ENCODE measurements at regions not wholly inside any gene's neighbourhood (a gene's known extent, or its start where the extent isn't known, plus 50 kb on each side); places are given as distances from the start of the nearest gene placed in this dataset.
A peak's percentile ranks its signal among the peaks of the same experiment; 100 is the strongest.

DNA sequence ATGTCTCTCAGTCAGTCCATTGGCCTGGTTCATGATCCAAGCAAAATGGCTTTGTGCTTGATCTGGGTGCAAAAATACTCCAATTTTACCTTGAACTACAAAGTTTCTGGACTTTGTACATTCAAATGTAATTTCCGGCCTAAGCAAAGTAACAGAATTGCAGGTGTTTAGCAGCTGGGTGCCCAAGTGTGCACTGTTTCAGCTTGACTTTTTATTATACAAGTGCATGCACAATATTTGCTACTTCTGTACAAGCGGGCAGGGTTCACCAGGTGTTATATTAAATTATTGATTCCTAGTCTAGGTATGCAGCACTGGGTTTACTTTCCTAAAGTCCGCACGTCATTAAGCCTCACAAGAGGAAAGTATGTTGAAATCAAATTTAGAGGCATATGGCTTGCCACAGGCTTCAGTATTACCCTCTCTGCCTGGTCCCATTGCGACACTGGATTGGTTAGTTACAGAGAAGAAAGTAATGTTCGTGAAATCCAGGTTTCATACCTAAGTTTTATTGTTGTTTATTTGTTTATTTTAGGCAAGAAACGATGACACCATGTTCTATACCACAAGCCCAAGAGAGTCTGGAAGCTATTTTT, 376.9 kb upstream of the CTSO start:
- H3K9me3 ChIP-seq (ENCODE audit: control insufficient read depth in 2 of 2, insufficient read depth in 1 of 2, low read depth in 1 of 2, low read length in 1 of 2): no peaks in the 10 kb centered on the region
- DNase-seq: peak; percentile 10 to 59
- no peak overlapping the region for H3K27ac ChIP-seq (ENCODE audit: low read depth in 1 of 3, low read length in 2 of 3)
- H3K4me3 ChIP-seq (ENCODE audit: low read depth in 1 of 3, low read length in 3 of 3): no peak overlapping the region
- 11 to 59% (median 29%) methylated on average over 7 of the region's 7 CpGs for WGBS, 3 donors
- no peaks in the 10 kb centered on the region for H3K27me3 ChIP-seq (ENCODE audit: control insufficient read depth in 3 of 3, insufficient read depth in 3 of 3, low read length in 3 of 3)
- H3K36me3 ChIP-seq (ENCODE audit: control insufficient read depth in 3 of 3, insufficient read depth in 2 of 3, low read depth in 1 of 3, low read length in 3 of 3): no peaks in the 10 kb centered on the region
- no peaks in the 10 kb centered on the region for H3K4me1 ChIP-seq (ENCODE audit: control insufficient read depth in 3 of 3, insufficient read depth in 2 of 3, low read depth in 1 of 3, low read length in 2 of 3)
- FAIRE-seq: no peak

DNA sequence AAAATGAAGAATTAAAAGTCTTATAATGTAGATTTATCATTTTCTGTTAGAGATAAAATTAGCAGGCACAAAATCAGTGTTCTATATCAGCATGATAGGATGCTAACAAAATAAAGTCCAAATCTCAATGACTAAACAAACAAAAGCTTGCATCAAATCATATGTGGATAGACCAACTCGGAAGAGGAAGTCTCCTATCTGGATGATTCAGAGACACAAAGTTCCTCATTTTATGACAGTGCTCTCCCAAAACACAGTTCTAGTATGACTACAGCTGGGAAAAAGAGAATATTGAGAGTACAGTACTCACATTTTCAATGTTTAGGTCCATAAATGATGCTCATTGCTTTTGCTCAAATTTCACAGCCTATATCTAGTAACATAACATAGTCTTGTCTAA, 376.1 kb upstream of the CTSO start:
- DNase-seq: peak in 1 of 2 donors; percentile 16
- H3K27me3 ChIP-seq (ENCODE audit: control insufficient read depth in 3 of 3, insufficient read depth in 3 of 3, low read length in 3 of 3): no peaks in the 10 kb centered on the region
- no peak overlapping the region for H3K27ac ChIP-seq (ENCODE audit: low read depth in 1 of 3, low read length in 2 of 3)
- no peak for FAIRE-seq
- no peaks in the 10 kb centered on the region for H3K36me3 ChIP-seq (ENCODE audit: control insufficient read depth in 3 of 3, insufficient read depth in 2 of 3, low read depth in 1 of 3, low read length in 3 of 3)
- no peak overlapping the region for H3K4me3 ChIP-seq (ENCODE audit: low read depth in 1 of 3, low read length in 3 of 3)
- 0 to 28% (median 3%) methylated on average over 1 of the region's 1 CpG for WGBS, 3 donors
- no peaks in the 10 kb centered on the region for H3K4me1 ChIP-seq (ENCODE audit: control insufficient read depth in 3 of 3, insufficient read depth in 2 of 3, low read depth in 1 of 3, low read length in 2 of 3)
- H3K9me3 ChIP-seq (ENCODE audit: control insufficient read depth in 2 of 2, insufficient read depth in 1 of 2, low read depth in 1 of 2, low read length in 1 of 2): no peaks in the 10 kb centered on the region

DNA sequence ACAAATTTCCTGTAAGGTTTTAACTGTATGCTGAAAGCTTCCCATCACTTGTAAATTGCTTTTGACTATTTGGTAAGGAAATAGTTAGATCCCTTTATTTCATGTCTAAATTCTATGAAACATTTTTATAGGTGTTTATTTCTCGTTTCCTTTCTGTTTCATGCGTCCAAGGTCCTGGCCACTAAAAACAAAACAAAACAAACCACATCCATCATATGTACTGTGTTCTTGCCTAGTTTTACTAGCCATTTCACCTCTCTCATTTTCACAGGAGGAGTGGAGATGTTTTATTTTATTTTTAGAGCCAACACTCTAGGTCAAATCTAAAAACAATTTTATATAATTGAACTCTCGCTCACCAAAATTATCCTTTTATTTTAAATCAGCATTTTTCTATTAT, 375.2 kb upstream of the CTSO start:
- WGBS, 3 donors: 70 to 78% (median 76%) methylated on average over 3 of the region's 3 CpGs
- Histone ChIP-seq H3K27ac (ENCODE audit: low read depth in 1 of 3, low read length in 2 of 3) (no peak overlapping the region), H3K27me3 (ENCODE audit: control insufficient read depth in 3 of 3, insufficient read depth in 3 of 3, low read length in 3 of 3) (no peaks in the 10 kb centered on the region), H3K36me3 (ENCODE audit: control insufficient read depth in 3 of 3, insufficient read depth in 2 of 3, low read depth in 1 of 3, low read length in 3 of 3) (no peaks in the 10 kb centered on the region), H3K4me3 (ENCODE audit: low read depth in 1 of 3, low read length in 3 of 3) (no peak overlapping the region), H3K9me3 (ENCODE audit: control insufficient read depth in 2 of 2, insufficient read depth in 1 of 2, low read depth in 1 of 2, low read length in 1 of 2) (no peaks in the 10 kb centered on the region), H3K4me1 (ENCODE audit: control insufficient read depth in 3 of 3, insufficient read depth in 2 of 3, low read depth in 1 of 3, low read length in 2 of 3) (no peaks in the 10 kb centered on the region)
- FAIRE-seq (no peak), DNase-seq (no peak)

DNA sequence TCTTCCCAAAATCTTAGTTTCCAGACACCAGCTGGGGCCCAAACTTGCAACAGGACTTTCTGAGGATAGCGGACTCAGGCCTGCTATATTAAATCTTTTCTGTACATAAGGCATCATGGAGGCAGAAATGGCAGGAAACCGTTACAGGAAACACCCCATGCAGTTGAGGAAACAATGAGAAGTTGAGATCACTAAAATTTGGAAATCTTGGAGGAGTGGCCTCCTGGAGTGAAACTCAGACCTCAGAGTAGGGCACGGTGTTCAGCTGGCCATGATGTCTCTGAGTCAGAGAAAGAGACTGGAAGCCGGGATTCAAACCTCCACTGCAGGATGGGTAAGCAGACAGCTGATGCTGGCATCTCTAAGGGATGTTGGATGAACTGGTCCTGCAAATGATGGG, 372.6 kb upstream of the CTSO start:
- no peaks in the 10 kb centered on the region for H3K36me3 ChIP-seq (ENCODE audit: control insufficient read depth in 3 of 3, insufficient read depth in 2 of 3, low read depth in 1 of 3, low read length in 3 of 3)
- H3K4me3 ChIP-seq (ENCODE audit: low read depth in 1 of 3, low read length in 3 of 3): no peak overlapping the region
- no peaks in the 10 kb centered on the region for H3K9me3 ChIP-seq (ENCODE audit: control insufficient read depth in 2 of 2, insufficient read depth in 1 of 2, low read depth in 1 of 2, low read length in 1 of 2)
- 60 to 78% (median 64%) methylated on average over 4 of the region's 4 CpGs for WGBS, 3 donors
- H3K27ac ChIP-seq (ENCODE audit: low read depth in 1 of 3, low read length in 2 of 3): no peak overlapping the region
- H3K4me1 ChIP-seq (ENCODE audit: control insufficient read depth in 3 of 3, insufficient read depth in 2 of 3, low read depth in 1 of 3, low read length in 2 of 3): no peaks in the 10 kb centered on the region
- FAIRE-seq (no peak), DNase-seq (no peak)
- no peaks in the 10 kb centered on the region for H3K27me3 ChIP-seq (ENCODE audit: control insufficient read depth in 3 of 3, insufficient read depth in 3 of 3, low read length in 3 of 3)

DNA sequence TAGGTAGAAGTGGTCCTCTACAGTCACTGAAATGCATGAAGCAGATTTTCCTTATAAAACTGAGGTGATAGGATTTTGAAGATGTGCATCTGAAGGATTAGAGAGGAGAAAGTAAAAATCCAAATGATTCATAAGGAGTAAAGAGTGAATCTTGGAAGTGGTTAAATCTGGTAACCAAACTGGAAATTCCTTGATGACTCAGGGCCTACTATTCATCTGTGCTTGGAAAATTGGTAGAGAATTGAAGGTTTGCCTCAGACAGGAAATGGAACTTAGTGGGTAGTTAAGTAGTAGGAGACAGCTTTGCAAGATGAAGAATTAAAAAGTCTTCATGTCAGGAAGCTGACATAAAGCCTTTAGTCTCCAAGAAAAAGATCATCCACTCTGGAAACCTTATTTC, 368.9 kb upstream of the CTSO start:
- Histone ChIP-seq H3K27me3 (ENCODE audit: control insufficient read depth in 3 of 3, insufficient read depth in 3 of 3, low read length in 3 of 3) (no peaks in the 10 kb centered on the region), H3K4me1 (ENCODE audit: control insufficient read depth in 3 of 3, insufficient read depth in 2 of 3, low read depth in 1 of 3, low read length in 2 of 3) (no peaks in the 10 kb centered on the region), H3K9me3 (ENCODE audit: control insufficient read depth in 2 of 2, insufficient read depth in 1 of 2, low read depth in 1 of 2, low read length in 1 of 2) (no peaks in the 10 kb centered on the region), H3K4me3 (ENCODE audit: low read depth in 1 of 3, low read length in 3 of 3) (no peak overlapping the region), H3K36me3 (ENCODE audit: control insufficient read depth in 3 of 3, insufficient read depth in 2 of 3, low read depth in 1 of 3, low read length in 3 of 3) (no peaks in the 10 kb centered on the region), H3K27ac (ENCODE audit: low read depth in 1 of 3, low read length in 2 of 3) (no peak overlapping the region)
- FAIRE-seq (no peak), DNase-seq (no peak)

DNA sequence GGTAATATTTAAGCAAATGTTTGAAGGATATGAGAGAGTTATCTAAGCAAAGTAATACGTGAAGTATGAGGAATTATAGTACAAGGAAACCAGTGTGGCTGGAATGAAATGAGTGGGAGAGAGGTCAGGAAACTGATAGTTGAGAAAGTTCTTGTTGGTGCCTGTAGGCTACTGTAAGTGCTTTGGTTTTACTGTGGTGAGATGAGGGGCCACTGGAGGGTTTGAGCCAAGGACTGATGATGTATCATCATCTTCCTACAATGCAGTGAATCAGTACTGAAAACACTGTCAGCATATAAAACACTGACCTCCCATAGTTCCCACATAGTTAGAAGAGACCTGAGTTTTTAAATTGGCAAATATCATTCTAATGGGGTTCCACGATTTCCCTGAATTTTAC, 367.5 kb upstream of the CTSO start:
- Histone ChIP-seq H3K27me3 (ENCODE audit: control insufficient read depth in 3 of 3, insufficient read depth in 3 of 3, low read length in 3 of 3) (no peaks in the 10 kb centered on the region), H3K9me3 (ENCODE audit: control insufficient read depth in 2 of 2, insufficient read depth in 1 of 2, low read depth in 1 of 2, low read length in 1 of 2) (peaks cover 0 to 3% of the 10 kb centered on the region in 2 donors), H3K4me3 (ENCODE audit: low read depth in 1 of 3, low read length in 3 of 3) (no peak overlapping the region), H3K27ac (ENCODE audit: low read depth in 1 of 3, low read length in 2 of 3) (no peak overlapping the region), H3K36me3 (ENCODE audit: control insufficient read depth in 3 of 3, insufficient read depth in 2 of 3, low read depth in 1 of 3, low read length in 3 of 3) (no peaks in the 10 kb centered on the region), H3K4me1 (ENCODE audit: control insufficient read depth in 3 of 3, insufficient read depth in 2 of 3, low read depth in 1 of 3, low read length in 2 of 3) (no peaks in the 10 kb centered on the region)
- DNase-seq (no peak), FAIRE-seq (no peak)
- 63 to 78% (median 73%) methylated on average over 2 of the region's 2 CpGs for WGBS, 3 donors

DNA sequence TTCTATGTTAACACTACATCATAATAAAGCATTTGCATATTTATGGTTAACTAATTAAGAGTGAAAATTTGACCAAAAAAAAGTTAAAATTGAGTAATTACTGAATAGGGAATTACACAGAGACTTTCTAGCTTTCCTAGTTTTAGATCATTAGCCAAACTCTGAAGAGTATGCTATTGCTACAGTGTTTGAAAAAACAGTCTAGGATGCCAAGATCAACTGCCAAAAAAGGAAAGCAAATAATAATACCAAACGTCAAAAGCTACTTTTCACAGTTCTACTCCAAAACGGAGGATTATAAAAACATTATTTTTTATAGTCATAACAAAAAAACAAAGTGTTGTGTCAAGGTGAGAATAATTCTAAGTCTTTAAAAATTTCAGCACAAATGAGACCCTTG, 359.8 kb upstream of the CTSO start:
- 52 to 70% (median 68%) methylated on average over 2 of the region's 2 CpGs for WGBS, 3 donors
- Histone ChIP-seq H3K27me3 (ENCODE audit: control insufficient read depth in 3 of 3, insufficient read depth in 3 of 3, low read length in 3 of 3) (no peaks in the 10 kb centered on the region), H3K36me3 (ENCODE audit: control insufficient read depth in 3 of 3, insufficient read depth in 2 of 3, low read depth in 1 of 3, low read length in 3 of 3) (no peaks in the 10 kb centered on the region), H3K27ac (ENCODE audit: low read depth in 1 of 3, low read length in 2 of 3) (no peak overlapping the region), H3K4me1 (ENCODE audit: control insufficient read depth in 3 of 3, insufficient read depth in 2 of 3, low read depth in 1 of 3, low read length in 2 of 3) (no peaks in the 10 kb centered on the region), H3K9me3 (ENCODE audit: control insufficient read depth in 2 of 2, insufficient read depth in 1 of 2, low read depth in 1 of 2, low read length in 1 of 2) (peaks cover 0 to 3% of the 10 kb centered on the region in 2 donors), H3K4me3 (ENCODE audit: low read depth in 1 of 3, low read length in 3 of 3) (no peak overlapping the region)
- DNase-seq: no peak
- no peak for FAIRE-seq

DNA sequence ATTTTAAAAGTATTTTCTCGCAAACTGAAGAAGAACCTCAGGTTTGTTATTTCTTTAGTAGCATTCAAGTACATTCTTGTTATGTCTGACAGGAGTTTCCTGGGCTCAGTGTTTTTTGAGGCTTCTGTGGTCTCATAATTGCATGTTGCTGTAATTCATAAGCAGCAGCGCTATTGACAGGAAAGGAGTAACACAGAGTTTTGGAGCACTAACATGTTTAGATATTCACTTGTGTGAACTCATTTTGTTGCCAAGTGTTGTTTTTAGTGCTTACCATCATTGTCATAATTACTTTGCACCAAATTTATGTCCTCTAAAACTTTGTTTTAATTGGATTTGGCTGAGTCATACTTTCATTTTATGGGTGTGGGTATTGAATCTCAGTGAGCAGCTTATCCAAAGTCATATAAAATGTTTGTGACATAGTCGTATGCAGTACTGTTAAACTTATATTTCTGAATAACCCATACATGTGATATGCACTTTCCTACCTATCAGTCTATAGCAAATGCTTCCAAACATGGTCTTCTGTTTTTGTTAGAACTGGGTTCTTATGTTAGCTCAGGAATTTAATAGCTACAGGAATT, 358.7 kb upstream of the CTSO start:
- Histone ChIP-seq H3K27ac (ENCODE audit: low read depth in 1 of 3, low read length in 2 of 3) (no peak overlapping the region), H3K4me1 (ENCODE audit: control insufficient read depth in 3 of 3, insufficient read depth in 2 of 3, low read depth in 1 of 3, low read length in 2 of 3) (no peaks in the 10 kb centered on the region), H3K36me3 (ENCODE audit: control insufficient read depth in 3 of 3, insufficient read depth in 2 of 3, low read depth in 1 of 3, low read length in 3 of 3) (no peaks in the 10 kb centered on the region), H3K27me3 (ENCODE audit: control insufficient read depth in 3 of 3, insufficient read depth in 3 of 3, low read length in 3 of 3) (no peaks in the 10 kb centered on the region), H3K4me3 (ENCODE audit: low read depth in 1 of 3, low read length in 3 of 3) (no peak overlapping the region), H3K9me3 (ENCODE audit: control insufficient read depth in 2 of 2, insufficient read depth in 1 of 2, low read depth in 1 of 2, low read length in 1 of 2) (peaks cover 0 to 3% of the 10 kb centered on the region in 2 donors)
- FAIRE-seq (no peak), DNase-seq (no peak)
- 53 to 65% (median 57%) methylated on average over 3 of the region's 3 CpGs for WGBS, 3 donors

DNA sequence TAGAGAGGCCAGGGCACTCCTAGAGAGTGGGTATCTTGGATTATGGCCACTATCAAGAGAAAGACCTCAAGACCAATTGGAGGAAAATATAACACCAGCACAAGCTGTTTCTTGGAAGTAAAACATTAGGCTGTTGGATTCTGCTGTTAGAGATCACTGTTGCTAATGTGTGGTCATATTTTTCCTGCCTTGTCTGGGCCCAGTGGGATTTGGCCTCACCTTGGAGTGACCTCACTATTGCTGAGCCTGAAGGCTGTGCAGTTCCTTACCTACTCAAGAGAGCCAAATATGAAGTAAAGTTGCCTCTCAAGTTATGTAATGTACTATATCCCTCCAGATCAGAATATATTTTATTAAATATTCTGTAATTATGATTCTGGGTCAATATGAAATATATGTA, 355.4 kb upstream of the CTSO start:
- no peaks in the 10 kb centered on the region for H3K27me3 ChIP-seq (ENCODE audit: control insufficient read depth in 3 of 3, insufficient read depth in 3 of 3, low read length in 3 of 3)
- FAIRE-seq: no peak
- no peaks in the 10 kb centered on the region for H3K36me3 ChIP-seq (ENCODE audit: control insufficient read depth in 3 of 3, insufficient read depth in 2 of 3, low read depth in 1 of 3, low read length in 3 of 3)
- H3K4me1 ChIP-seq (ENCODE audit: control insufficient read depth in 3 of 3, insufficient read depth in 2 of 3, low read depth in 1 of 3, low read length in 2 of 3): no peaks in the 10 kb centered on the region
- no peak for DNase-seq
- H3K4me3 ChIP-seq (ENCODE audit: low read depth in 1 of 3, low read length in 3 of 3): no peak overlapping the region
- H3K9me3 ChIP-seq (ENCODE audit: control insufficient read depth in 2 of 2, insufficient read depth in 1 of 2, low read depth in 1 of 2, low read length in 1 of 2): no peaks in the 10 kb centered on the region
- no peak overlapping the region for H3K27ac ChIP-seq (ENCODE audit: low read depth in 1 of 3, low read length in 2 of 3)

All from small intestine (tissue), 7 donors.